GM19193 (cell line): ENCODE measurements at regions not wholly inside any gene's neighbourhood (a gene's known extent, or its start where the extent isn't known, plus 50 kb on each side); places are given as distances from the start of the nearest gene placed in this dataset.

Experiments
- POLR2A ChIP-seq: IDR thresholded peaks from 4 replicates; pipeline ENCODE4 v1.6.1; 2011; ENCODE audit not compliant: insufficient read depth, insufficient read length; ENCODE audit errors: extremely low read depth

DNA sequence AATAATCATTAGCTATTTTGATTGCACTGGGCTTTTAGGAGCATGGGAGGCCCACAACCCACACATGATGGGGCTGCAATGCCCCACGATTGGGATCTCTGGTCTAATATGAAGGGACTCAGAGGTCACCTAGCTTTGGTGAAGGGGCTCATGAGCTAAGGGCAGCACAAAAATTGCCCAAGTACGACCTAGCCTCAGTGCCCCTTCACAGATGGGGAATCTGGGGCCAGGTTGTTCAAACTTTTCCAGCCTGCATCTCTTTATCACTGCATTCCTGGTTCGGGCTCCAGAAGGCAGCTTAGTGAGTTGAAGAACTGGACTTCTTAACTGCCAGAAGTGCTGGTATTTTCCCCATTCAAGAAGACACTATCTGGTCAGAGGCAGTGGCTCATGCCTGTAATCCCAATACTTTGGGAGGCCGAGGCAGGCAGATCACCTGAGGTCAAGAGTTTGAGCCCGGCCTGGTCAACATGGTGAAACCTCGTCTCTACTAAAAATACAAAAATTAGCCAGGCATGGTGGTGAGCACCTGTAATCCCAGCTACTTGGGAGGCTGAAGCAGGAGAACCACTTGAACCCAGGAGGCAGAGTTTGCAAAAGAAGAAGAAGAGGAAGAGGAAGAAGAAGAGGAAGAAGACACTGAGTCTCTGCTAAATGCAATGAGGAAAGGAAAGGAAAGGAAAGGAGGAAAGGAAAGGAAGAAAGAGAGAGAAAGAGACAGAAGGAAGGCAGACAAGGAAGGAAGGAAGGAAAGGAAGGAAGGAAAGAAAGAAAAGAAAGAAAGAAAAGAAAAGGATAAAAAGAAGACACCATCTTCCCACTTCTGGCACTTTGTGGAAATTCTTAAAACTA is 258.5 kb upstream of the IRF2BP2 start:
- no peak for TF ChIP-seq POLR2A

DNA sequence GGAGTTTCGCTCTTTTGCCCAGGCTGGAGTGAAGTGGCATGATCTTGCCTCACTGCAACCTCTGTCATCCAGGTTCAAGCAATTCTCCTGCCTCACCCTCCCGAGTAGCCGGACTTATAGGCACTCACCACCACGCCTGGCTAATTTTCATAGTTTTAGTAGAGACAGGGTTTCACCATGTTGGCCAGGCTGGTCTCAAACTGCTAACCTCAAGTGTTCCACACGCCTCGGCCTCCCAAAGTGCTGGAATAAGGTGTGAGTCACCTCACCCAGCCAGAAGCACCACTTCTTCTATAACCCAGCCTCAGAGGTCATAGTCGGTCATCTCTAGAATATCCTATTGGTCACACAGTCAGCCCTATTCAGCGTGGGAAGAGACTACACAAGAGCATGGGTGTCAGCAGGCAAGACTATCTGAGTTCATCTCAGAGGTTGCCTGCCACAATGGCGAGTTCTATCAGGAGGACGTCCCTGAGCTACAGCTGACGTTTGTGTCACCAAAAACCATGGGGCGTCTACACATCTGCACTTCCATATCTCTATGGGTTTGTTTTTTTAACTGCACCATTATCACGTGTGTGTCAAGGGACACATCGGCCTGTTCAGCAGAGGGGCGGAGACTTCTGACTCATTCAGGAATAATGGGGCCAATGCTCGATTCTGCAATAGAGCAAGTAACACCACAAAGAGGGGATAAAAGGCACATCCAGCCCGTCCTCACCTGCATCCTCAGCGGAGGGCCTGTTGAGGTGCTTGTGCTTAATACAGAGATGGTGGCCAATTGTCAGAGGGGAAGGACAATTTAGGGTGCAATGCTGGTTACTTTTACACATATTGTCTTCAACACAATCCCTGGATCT is 256.3 kb upstream of the IRF2BP2 start:
- TF ChIP-seq POLR2A: no peak

DNA sequence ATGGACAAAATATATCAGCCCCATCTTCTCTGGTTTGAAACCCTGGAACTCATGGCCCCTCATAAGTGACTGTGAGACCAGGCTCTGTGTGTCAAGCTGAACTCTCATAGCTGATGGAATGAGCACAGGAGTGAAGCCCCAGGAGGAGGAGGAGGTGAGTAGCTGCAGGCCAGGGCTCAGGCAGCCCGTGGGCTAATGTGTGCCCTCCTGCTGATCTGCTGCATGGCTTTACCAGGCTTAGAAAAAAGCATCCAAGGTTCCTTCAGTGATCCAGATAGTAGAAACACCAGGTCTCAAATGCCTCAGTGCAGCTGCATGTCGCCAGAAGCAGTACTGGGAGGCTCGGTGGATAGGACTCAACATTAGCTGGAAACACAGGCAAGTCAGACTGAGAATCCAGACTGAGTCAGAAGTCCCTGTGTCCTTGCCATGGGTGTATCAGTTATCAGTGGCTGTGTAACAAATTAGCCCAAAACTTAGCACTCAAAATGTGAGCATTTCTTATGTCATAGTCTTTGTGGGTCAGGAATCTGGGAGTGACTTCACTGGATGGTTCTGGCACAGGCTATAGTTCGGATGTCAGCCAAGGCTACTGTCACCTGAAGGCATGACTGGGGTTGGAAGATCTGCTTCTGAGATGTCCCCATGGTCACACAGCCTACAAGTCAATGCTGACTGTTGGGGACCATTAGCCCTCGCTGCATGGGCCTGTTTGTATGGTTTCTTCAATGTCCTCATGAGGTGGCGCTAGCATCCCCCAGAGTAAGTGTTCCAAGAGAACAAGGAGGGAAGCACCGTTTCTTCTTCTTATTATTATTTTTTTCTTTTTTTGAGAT is 255.4 kb upstream of the IRF2BP2 start:
- no peak for TF ChIP-seq POLR2A

DNA sequence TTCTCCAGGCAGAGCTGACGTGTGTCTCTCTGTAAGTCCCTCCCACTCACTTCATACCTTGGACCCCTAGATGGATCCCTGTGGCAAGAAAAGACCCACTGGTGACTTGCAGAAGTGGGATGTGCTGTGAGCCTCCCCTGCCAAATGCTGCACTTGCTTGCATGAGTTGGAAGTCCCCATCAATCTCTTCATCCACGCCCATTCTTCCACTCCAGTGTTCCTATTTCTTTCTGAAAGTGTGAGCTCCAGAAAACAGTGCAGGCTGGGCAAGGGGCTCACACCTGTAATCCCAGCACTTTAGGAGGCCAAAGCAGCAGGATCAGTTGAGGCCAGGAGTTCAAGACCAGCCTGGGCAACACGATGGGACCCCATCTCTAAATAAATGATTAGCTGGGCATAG is 254.1 kb upstream of the IRF2BP2 start:
- TF ChIP-seq POLR2A: no peak

DNA sequence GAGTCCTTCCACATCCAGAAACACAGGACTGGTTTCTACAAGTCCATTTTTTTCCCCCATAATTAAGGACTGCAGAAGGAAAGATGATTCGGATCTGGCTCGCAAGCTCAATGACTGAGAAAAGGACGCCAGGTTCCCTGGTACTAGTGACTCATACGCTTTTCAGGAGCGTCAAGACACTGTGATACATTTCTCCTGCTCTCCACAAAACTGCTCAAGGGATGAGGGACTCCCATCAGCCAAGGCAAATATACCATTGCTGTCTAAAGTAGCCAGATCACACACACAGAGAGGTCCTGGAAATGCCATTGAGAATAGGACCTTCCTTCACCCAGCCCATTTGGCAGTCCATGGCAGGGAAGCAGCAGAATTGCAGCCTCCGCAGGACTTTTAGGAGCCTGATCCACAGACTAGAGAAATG is 253.6 kb upstream of the IRF2BP2 start:
- no peak for TF ChIP-seq POLR2A

DNA sequence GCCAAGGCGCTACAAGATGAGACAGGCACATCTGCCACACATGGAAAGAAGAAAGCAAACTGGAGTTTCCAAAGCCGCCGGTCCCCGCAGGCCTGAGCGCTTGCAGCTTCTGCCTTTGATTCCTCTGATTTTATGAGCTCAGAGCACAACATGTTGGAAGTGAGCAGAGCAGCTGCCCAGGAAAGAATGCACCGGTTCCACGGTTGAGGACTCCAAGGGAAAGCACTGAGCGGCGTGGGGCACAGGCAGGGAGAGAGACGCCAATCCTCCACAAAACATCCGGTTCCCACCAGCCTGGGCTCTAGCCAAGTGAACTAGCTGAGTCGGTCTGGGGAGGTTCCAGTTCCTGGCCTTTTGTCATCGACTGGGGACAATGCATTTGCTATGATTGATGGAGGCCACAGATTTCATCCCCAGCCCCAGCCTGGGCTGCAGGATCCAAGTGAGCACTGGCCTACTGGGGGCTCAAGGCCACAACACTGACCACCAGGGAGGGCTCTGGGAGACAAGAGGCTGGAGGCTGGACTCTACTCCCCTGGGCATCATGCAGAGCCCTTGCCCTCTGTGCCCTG is 253.1 kb upstream of the IRF2BP2 start:
- TF ChIP-seq POLR2A: no peak

DNA sequence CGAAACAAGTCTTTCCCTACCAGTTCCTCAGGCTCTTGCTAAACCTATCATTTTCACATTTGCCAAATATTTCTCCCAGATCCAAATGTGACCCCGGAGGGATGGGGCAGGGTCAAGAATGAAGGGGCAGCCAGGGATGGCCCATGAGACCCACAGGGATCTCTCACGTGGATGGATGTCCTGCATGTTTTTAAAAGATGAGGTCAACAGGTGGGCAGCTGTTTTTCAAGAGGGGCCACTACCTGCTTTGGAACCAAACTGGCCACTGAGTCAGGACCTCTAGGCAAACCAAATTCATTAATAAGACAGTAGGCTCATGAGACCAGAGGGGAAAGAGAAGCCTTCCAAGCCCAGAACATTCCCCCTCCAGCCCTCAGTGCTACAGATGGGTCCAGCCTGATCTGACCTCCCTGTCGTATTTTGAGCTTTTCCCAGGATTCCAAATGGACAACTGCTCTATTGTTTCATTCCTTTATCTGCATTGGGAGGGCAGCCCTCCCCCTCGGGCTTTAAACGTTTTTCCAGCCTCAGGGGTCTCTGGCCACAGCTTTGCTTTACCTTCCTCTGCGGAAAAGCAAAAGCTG is 252.5 kb upstream of the IRF2BP2 start:
- TF ChIP-seq POLR2A: no peak

DNA sequence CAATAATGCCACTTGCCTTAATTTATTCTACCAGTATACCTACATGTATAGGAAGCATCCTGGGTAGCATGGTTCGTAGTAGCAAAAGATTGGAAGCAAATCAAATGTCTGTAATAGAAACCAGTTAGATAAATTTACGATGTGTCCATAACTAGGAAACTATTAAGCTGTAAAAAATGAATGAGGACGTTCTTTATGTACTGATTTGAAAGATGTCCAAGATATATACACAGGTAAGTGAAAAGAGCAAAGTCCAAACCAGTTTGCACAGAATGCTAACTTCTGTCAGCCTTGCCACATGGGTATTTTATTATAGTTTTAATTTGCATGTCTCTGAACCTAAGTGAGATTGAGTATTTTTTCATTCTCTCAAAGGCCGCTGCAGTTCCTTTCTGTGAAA is 251.8 kb upstream of the IRF2BP2 start:
- TF ChIP-seq POLR2A: no peak

DNA sequence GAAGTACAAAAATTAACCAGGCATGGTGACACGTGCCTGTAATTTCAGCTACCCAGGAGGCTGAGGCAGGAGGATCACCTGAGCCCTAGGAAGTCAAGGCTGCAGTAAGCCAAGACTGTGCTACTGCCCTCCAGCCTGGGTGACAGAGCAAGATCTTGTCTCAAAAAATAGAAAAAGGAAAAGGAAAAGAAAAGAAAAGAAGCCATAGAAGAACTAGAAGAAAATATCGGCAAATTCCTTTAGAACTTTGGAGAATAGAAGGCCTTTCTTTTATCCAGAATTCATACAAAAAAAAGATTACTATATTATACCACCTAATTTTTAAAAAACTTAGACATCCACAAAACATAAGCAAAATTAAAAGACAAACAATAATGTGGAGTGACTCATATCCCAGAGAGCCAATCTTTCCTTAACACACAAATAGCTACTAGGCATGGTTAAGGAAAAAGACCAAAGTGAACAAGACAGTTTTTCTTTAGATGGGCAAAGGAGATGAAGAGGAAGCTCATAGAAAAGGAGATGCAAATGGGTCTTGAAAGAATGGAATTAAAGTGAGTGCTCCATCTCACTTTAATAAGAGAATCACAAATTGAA is 251.1 kb upstream of the IRF2BP2 start:
- TF ChIP-seq POLR2A: no peak

DNA sequence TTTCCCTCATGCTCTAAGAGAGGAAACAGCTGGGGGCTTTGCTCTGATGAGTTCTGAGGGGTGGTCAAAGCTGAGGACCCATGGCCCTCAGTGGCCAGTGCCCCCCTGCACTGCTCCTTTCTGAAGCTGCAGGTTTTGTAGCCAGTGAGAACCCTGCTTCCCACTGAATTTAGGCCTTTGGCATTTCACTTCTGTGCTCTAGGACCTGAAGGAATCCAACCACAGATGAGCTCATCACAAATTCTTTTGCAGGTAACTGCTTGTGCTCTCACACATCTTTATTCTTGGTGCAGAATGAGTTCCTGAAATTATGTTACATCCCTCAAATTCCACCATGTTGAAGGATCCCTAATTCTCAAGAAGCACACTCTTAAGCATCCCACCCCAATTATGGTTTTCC is 248.7 kb upstream of the IRF2BP2 start:
- no peak for TF ChIP-seq POLR2A

DNA sequence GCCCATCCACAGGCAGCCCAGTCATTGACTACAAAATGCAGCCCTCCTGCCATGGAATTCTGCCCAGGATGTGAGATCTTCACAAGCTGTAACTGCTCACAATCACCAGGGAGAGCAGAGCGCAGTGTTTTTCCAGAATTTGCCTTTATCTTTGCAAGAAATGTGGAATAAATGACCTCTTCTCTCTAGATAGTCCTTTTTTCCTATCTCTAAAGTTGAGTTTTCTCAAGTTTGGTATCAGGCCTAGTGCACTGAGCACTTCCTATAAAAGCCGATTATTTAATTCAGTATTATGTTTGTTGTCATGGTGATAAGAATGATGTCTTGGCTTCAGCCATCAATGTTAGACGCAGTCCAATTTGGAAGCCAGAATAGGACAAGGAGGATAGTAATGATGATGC is 246.9 kb upstream of the IRF2BP2 start:
- no peak for TF ChIP-seq POLR2A

DNA sequence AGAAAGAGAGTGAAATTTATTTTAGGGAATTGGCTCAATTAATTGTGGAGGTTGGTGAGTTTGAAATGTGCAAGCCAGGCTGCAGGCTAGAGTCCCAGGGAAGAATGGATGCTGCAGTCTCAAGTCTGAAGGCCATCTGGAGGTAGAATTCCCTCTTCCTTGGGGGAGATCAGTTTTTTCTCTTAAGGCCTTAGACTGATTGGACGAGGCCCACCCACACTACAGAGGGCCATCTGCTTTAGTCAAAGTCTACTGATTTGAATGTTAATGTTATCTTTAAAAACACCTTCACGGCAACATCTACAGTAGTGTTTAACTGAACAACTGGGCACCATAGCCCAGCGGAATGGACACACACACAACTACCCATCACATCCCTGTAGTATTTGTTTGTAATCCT is 245.9 kb upstream of the IRF2BP2 start:
- no peak for TF ChIP-seq POLR2A

DNA sequence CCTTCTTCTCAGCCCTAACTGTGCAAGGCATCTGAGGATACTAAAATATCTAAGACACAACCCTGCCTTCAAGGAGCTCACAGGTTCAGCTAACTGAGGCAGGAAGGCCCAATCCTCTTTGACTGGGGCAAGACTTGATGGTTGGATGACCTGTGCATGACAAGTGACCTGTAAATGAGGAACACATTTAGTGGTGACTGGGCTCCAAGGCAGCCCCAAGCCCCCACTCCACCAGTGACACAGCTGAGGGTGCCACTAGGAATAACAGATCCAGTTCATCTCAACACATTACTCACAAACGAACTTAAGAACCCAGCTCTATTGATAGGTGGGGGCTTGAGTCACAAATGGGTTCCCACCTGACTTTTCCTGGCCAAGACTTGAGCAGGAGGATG is 244.7 kb upstream of the IRF2BP2 start:
- no peak for TF ChIP-seq POLR2A
